ENCODE measurements at regions not wholly inside any gene's neighbourhood (a gene's known extent, or its start where the extent isn't known, plus 50 kb on each side); places are given as distances from the start of the nearest gene placed in this dataset.

- no peak for TF ChIP-seq CTCF (IDR thresholded peaks at IDR 0.05; ENCODE audit: insufficient read depth, low read length)
- no peak for TF ChIP-seq GABPA (IDR thresholded peaks at IDR 0.05; ENCODE audit: low read depth)
- no peak for TF ChIP-seq POLR2AphosphoS5 (IDR thresholded peaks at IDR 0.05; ENCODE audit: low read depth)
- TF ChIP-seq REST (IDR thresholded peaks at IDR 0.05; ENCODE audit: insufficient replicate concordance, low read depth) = no peak
- TF ChIP-seq SPI1 (IDR thresholded peaks at IDR 0.05; ENCODE audit: borderline replicate concordance, low read depth) = no peak
Observed at GRCh38 chr1:65527190-65527589, 106.7 kb downstream of the LEPR start.

All from HL-60 (cell line).